T-helper 1 cell (primary cell): ENCODE measurements at regions not wholly inside any gene's neighbourhood (a gene's known extent, or its start where the extent isn't known, plus 50 kb on each side); places are given as distances from the start of the nearest gene placed in this dataset.

Experiments used
- DNase-seq, 5 donors: peaks; one replicate each; pipeline ENCODE4 v3.0.0-alpha.2; 2012 to 2020

GRCh38 chr14:83491091-83491490 lies 1957.4 kb upstream of the SEL1L start:
- no peak for DNase-seq

DNA sequence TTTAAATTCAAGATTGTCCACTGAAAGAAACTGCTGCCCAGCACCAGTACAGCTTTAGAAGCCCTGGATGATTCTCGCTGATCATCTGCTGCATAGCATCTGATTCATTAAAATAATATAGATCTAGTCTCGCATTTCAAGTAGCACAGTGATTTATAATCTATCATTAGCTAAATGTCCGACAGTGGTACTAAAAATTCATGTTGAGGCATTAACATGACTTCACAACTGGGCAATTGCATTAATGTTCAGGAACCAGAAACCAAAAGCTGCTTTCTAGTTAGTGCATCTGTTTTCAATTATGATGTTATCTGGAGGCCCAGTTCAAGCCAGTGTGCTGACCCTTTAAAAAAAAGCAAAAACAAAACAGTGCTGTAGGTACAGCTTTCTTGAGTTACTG lies 1987.2 kb upstream of the SEL1L start:
- DNase-seq = no peak

- DNase-seq = no peak
These were observed 1995.9 kb upstream of the SEL1L start for GRCh38 chr14:83529531-83529930.

DNA sequence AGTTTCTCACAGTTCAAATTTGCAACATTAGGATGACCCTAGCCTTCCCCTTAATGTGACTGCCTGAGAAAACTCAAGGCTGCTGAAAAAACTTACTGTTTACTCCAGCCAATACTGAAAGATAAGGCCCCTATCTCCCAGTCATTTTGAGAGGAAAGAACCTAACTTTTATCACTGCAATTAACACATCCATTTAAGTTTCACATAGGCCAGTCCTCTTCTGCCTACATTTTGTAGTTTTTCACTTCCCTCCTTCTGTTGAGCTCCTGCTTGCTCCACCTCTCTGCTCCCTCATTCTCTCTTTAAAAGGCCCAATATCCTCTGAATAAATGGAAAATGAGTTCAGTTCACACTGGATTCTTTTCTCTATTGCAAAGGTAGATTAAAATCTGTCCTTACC lies 1996.2 kb upstream of the FLRT2 start:
- DNase-seq = no peak

GRCh38 chr14:83534995-83535394 lies 1994.9 kb upstream of the FLRT2 start:
- no peak for DNase-seq

- no peak for DNase-seq
These were observed 1994.5 kb upstream of the FLRT2 start for GRCh38 chr14:83535444-83535843.

DNA sequence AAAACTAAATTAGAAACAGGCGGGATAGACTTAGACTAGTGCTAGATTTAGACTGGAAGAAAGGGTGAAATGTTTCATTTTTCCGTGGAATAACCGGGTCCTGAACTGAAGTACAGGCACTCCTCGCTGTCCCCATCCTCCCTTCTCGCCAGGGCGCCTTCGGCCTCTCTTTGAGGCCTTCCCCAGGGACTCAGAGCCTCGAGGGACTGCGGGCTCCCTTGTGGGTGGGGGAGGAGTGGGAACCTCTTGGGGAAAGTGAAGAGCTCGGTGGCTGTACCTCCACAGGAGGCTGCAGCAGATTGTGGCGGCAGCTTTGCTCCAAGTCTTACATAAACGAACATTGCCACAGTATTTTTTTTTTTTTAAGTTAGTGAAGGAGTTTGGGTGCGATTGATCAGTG lies 1988.8 kb upstream of the FLRT2 start:
- no peak for DNase-seq

DNA sequence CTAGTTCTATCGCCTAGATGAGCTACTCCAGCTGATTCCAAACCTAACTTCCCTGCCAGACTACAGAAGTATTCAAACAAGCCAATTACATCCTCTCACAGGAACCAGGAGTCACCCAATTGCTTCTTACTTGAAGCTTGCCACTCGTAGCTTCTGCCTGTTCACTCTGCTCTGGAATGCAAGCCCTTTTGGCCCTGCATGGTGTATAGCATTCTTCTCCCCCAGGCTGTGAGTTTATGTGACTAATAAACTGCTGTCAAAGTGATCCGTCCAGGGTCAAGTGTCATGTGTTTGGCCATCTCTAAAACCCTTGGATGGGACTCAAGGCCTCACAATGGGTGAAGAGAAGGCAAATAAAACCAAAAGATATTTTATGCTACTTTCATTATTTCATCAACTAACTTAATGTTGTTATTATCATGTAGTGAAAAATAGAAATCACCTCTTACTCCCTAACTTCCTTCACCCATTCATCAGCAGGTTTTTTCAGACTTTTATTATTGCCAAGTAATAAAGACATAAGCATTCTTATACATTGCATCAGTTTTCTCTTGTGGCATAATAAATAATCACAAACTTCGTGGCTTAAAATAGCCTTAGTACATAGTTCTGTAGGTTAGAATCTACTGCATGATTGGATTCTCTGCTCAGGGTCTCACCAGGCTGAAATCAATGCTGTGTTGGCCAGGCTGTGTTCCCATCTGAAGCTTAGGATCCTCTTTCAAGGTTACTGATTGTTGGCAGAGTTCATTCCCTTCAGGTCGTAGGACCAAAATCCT lies 1981.7 kb upstream of the FLRT2 start:
- DNase-seq = no peak

GRCh38 chr14:83556065-83556464 lies 1973.9 kb upstream of the FLRT2 start:
- no peak for DNase-seq

DNA sequence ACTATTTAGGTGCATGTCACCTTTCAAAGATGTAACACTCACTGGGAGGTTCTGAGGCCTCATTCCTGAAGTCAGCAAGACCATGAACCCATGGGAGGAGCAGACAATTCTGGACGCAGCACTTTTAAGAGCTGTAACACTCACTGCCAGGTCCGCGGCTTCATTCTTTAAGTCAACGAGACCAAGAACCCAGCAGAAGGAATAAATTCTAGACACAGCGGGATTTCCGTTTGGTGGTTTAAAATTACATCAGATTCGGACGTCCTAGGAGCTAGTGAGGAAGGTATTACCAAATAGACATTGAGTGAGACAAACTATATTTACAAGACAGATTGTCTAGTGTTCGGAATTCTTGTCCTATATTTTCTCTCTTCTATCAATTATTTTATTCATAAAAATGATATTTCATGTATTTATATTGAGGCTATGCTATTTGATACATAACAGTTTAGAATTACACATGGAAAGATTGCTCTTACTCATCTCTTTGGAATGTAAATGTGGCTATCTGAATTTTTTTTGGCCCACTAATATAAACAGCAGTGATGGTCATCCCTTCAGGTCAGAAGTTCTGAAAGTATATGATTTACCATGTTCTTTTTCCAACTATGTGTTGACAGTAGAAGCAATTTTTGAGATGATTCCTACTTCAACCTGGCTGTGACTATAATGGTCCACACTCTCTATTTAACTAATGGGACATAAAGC lies 1973.0 kb upstream of the FLRT2 start:
- no peak for DNase-seq

GRCh38 chr14:83558946-83559345 lies 1971.0 kb upstream of the FLRT2 start:
- DNase-seq = no peak

- DNase-seq = no peak
These were observed 1970.2 kb upstream of the FLRT2 start for GRCh38 chr14:83559721-83560120.

DNA sequence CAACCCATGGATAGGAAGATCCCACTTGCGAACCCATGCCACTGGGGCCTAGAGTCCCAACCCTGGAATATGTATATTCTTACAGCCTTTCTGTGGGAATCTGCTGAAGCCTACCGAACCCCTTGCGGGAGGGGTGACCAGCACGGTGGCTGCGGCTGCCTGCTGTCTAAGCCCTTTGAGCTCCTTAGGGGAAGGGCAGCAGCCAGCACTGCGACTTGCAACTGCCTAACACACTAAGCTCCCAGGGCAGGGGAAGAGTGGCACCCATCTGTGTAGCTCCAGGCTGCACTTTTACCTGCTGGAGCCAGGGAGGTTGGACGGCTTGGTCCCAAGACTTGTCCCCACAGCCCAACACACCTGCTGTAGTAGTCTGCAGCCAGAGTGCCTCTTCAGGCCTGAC lies 1968.7 kb upstream of the FLRT2 start:
- no peak for DNase-seq

- DNase-seq = no peak
These were observed 1963.4 kb upstream of the FLRT2 start for GRCh38 chr14:83566567-83566966.

DNA sequence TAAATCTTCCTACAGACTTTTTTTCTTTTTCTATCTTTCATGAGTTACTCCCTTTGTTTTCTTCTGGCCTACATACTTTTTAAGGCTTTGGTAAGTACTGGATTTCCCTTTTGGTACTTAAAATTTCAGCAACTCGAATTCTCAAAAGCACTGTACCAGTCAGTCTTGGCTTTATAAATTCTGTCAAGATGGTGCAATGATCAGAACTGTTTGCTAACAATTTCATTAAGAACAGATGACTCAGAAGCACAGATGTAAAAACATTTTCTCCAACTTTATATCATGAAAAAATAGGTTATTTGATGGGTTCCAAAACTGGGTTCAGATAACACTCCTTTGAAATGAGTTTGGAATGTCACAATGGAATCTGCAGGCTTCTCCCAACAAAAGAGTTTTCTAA lies 1961.8 kb upstream of the FLRT2 start:
- no peak for DNase-seq

GRCh38 chr14:83575301-83575700 lies 1954.6 kb upstream of the FLRT2 start:
- DNase-seq = no peak

GRCh38 chr14:83583201-83583600 lies 1946.7 kb upstream of the FLRT2 start:
- DNase-seq = no peak

- DNase-seq = no peak
These were observed 1935.1 kb upstream of the FLRT2 start for GRCh38 chr14:83594874-83595273.

GRCh38 chr14:83607682-83608081 lies 1922.3 kb upstream of the FLRT2 start:
- no peak for DNase-seq

- DNase-seq = no peak
These were observed 1918.5 kb upstream of the FLRT2 start for GRCh38 chr14:83611491-83611890.

GRCh38 chr14:83611906-83612390 lies 1918.0 kb upstream of the FLRT2 start:
- DNase-seq = no peak

- no peak for DNase-seq
These were observed 1915.0 kb upstream of the FLRT2 start for GRCh38 chr14:83614956-83615355.

GRCh38 chr14:83624541-83624940 lies 1905.4 kb upstream of the FLRT2 start:
- no peak for DNase-seq

GRCh38 chr14:83632375-83632774 lies 1897.6 kb upstream of the FLRT2 start:
- DNase-seq = no peak
